NOMO-1 (cell line): ENCODE measurements at regions not wholly inside any gene's neighbourhood (a gene's known extent, or its start where the extent isn't known, plus 50 kb on each side); places are given as distances from the start of the nearest gene placed in this dataset.

Source experiments
- DNase-seq, 2 experiments: peaks; one replicate each; lab custom pipeline; 2025; ENCODE audit not compliant: unreplicated experiment in 2 of 2; lab: John Stamatoyannopoulos, UW

DNA sequence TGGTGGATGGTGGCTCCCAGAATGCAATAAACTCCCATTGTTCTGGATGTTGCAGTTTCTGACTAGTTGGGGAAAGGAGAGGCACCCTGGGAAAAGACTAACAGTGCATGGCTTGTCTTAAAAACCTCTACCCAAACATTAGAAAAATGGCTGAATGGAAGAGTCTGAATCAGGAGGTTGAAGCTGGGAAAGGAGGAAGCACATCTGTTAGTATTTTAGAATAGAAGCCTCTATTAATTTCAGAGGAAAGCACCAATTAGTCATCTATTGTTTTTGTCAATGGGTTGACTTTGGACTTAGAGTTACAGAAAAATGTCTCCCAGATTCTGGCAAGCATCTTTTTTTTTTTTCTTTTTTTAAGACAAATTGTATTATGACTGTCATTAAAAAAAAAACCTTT lies 56.1 kb upstream of the ELMO1 start:
- no peak for DNase-seq

DNA sequence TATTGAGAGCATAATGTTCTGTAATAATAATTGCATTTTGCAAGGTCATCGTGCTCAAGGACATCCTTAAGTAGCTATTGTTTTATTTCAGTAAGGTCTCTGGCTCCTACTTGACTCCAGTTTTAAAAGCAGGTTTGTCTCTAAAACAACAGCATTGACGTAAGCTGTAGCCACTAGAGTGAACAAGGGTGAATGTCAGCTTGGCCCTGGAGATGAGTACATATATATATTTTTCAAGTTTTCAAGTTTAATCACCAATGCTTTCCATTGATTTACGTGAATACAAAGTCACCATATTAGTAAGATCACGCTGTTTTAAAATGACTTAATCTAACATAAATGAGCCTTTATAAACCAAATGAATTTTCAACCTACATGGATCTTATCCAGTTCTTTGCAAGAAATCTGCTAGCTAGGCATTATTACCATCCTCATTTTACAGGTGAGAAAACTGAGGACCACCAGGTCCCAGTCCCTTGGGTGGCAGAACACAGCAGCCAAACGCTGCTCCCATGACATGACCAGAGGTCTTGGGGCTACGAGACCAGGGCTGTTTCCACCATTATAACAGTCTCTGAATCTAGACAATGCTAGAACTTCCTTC lies 57.2 kb upstream of the ELMO1 start:
- DNase-seq: no peak

GRCh38 chr7:37508118-37508517 lies 59.5 kb upstream of the ELMO1 start:
- DNase-seq: no peak

- peak; percentile 14 to 49 for DNase-seq
These were observed 61.5 kb upstream of the ELMO1 start for GRCh38 chr7:37510043-37510634.

GRCh38 chr7:37511915-37512314 lies 63.3 kb upstream of the ELMO1 start:
- DNase-seq: no peak

- no peak for DNase-seq
These were observed 65.8 kb upstream of the ELMO1 start for GRCh38 chr7:37514497-37514896.

DNA sequence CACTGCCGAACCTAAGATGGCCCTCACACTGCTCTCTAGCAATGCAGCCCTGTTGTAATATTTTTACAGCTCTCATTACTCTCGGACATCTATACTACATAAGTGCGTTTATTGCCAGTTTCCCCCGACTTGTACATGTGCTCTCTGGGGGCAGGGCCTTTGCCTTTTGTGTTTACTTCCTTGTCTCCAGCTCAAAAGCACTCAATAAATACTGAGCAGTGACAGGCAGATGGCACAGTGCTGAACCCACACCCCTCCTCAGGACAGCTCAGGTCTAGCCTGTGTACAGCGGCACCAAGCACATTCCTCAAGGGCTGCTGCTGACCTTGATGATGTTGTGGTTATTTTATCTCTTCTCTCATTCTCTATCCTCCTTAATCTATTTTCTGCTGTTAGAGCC lies 68.0 kb upstream of the ELMO1 start:
- DNase-seq: no peak

GRCh38 chr7:37518266-37518665 lies 69.6 kb upstream of the ELMO1 start:
- DNase-seq: no peak

- no peak for DNase-seq
These were observed 75.4 kb upstream of the ELMO1 start for GRCh38 chr7:37524056-37524455.

DNA sequence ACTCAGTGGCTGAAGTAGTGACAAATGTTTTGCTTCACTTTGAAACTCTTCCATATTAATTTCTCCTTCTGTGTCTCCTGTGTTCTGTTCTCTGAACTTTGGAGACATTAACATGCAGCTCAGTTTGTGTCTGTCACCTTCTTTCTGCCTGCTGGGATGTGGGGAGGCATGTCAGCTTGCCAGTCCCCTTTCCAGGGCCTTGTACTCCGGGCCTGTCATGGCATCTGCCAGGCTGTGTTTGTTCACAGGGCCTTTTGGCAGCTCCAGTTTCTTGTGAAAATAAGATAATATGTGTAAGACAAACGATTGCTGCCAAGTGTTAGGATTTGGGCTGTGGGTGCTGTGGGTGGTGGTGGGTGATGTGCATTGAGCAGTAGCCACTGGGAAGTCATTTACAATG lies 76.1 kb upstream of the ELMO1 start:
- DNase-seq: no peak

DNA sequence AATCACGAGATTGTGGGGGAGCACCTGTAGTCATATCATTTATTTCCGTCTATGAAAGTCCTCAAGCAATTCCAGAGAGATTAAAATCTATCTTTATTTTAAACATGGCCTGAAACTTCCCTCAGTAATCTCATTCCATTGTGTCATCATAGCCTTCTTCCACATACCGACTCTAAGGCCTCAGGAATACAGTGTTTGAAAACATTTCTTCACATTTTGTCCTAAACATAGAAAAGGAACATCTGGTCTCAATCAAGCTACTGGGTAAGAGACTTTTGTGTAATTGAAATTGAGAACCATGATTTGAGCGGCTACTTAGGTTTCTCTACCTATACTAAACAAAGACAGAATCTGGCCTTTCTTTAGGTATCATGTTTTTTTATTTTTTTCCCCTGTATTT lies 78.0 kb upstream of the ELMO1 start:
- DNase-seq: no peak

GRCh38 chr7:37527109-37527508 lies 78.4 kb upstream of the ELMO1 start:
- DNase-seq: no peak

- no peak for DNase-seq
These were observed 82.6 kb upstream of the ELMO1 start for GRCh38 chr7:37531225-37531624.

DNA sequence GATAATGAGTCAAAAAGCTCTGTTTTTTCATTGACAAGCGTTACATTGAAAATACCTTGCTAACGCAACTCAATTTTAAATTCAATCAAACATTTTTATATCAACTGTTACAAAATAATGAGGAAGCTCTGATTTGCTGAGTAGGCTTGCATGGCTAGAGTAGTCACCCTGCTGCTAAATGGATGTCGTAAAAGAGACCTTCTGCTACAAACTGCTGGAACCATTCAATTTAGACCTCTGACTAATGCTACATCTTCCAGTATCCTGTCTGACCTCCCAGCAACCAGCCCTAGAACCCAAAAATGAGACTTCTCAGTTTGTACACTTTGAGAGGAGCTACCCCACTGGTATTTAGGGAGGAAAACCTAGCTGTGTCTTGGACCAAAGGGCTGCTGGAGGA lies 84.0 kb upstream of the ELMO1 start:
- no peak for DNase-seq

DNA sequence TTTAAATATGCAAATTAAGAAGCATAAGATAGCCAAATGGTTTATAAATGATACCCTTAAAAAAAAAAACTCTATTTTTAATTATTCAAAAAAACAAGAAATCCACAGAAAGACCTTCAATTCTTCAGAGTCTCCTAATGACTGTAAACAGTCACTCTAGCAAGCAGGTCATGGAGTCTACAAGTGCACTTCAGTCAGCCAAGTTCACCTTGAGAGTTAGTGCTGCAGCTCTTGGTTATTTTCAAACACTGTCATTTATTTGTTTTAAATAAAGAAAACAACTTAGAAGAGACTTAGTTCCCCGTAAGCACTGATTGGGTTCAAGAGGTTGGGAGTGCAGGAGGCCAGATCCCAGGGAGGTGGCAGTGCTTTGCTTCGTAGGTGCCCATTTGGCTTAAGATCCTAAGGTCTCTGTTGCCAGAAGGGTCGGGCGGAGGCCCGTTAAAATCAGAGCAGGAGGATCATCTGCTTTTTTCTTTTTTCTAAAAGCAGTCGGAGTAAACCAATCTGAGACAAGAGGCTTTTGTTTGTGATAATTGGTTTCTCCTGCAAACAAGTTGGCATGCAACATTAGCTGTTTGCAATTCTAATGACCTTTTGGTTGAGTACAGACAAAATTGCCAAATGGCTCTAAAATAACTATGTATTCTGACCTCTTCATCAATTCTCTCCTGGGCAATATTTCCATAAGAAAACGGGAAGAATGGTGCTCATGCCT lies 86.4 kb upstream of the ELMO1 start:
- no peak for DNase-seq

DNA sequence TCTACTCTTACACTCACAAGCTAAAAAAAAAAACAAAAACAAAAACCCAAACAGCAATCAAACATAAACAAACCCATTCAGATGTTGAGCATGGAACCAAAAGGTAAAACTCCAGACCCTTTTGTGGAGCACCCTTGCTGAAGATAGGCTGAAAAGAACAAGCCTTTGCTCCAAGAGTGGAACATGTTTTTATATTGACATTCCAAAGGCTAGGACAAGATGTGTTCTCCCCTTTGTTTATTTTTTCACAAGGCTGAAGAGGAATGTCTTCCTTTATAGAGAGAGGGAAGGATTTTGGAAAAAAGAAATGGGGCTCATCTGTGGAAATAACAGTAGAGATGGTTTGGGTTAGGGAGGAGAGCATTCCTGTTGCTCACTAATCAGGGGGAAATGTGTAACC lies 87.2 kb upstream of the ELMO1 start:
- DNase-seq: no peak

GRCh38 chr7:37536706-37537105 lies 88.0 kb upstream of the ELMO1 start:
- no peak for DNase-seq

- no peak for DNase-seq
These were observed 88.8 kb upstream of the ELMO1 start for GRCh38 chr7:37537439-37537838.

DNA sequence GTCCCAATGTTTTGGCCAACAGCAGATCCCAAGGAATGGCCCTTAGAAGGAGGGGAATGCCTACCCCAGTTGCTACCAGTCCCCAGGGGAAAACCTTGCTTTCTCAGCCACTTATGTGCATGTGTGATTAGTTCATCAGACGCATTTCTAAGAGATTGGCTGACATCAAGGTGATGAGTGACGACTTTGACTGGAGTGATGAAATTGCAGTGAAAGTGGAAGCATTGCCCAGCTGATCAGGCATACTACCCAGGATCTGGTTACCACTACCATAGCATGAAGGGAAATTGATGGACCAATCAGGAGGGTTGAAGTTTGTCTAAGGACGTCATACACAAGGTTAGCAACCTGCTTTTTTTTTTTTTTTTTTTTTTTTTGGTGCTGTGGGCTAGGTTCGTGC lies 90.3 kb upstream of the ELMO1 start:
- no peak for DNase-seq

GRCh38 chr7:37540917-37541316 lies 92.3 kb upstream of the ELMO1 start:
- DNase-seq: no peak

DNA sequence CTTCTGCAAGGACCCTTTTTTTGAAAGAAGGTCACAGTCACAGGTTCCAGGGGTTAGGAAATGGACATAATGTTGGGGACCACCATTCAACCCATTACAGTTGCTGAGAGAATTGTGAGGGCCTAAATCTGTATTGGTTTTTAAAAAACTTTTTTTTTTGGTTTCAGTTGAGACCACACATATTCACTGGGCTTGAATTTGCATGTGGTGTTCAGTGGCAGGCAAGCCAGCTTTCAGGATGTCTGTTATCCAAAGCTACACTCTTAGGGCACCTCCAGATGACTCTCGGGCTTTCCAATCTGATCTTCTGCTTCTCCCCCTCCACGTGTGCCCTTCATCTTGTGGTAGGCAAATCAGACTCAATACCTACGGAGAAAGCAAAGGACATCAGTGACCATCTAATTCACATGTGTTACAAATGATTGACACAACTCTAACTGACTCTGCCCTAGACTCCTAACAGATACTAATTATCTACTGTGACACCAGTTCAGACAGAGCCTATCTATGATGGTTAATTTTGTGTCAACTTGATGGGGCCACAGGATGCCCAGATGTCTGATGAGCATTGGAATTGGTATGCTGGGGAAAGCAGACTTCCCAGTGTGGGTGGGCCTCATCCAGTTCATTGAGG lies 93.3 kb upstream of the ELMO1 start:
- no peak for DNase-seq
